Smooth muscle cell (in vitro differentiated cells): ENCODE measurements at regions not wholly inside any gene's neighbourhood (a gene's known extent, or its start where the extent isn't known, plus 50 kb on each side); places are given as distances from the start of the nearest gene placed in this dataset.

Experiments
- DNase-seq: peaks from one replicate; lab custom pipeline; 2025; ENCODE audit not compliant: unreplicated experiment; lab: John Stamatoyannopoulos, UW
- H2AFZ ChIP-seq: fragments of 200-600 bp; sonication (generic); 2 replicates; pipeline ENCODE4 v1.6.0; 2016; ENCODE audit warnings: antibody characterized with exemption, low read depth, mild to moderate bottlenecking
- H3F3A ChIP-seq: fragments of 200-600 bp; sonication (generic); 2 replicates; pipeline ENCODE4 v1.6.0; 2017; ENCODE audit warnings: antibody characterized with exemption, low read depth
- H3K27ac ChIP-seq: fragments of 200-600 bp; sonication (generic); 2 replicates; pipeline ENCODE4 v1.5.1; 2016; ENCODE audit warnings: low read depth, mild to moderate bottlenecking
- H3K27me3 ChIP-seq: fragments of 200-600 bp; sonication (generic); 2 replicates; pipeline ENCODE4 v1.6.1; 2016; ENCODE audit warnings: low read depth, mild to moderate bottlenecking
- H3K36me3 ChIP-seq: fragments of 200-600 bp; sonication (generic); 2 replicates; pipeline ENCODE4 v1.5.1; 2016; ENCODE audit warnings: low read depth
- H3K4me1 ChIP-seq: fragments of 200-600 bp; sonication (generic); 2 replicates; pipeline ENCODE4 v1.5.1; 2016; ENCODE audit warnings: low read depth
- H3K4me2 ChIP-seq: fragments of 200-600 bp; sonication (generic); 2 replicates; pipeline ENCODE4 v1.6.0; 2016; ENCODE audit warnings: mild to moderate bottlenecking
- H3K4me3 ChIP-seq: fragments of 200-600 bp; sonication (generic); 2 replicates; pipeline ENCODE4 v1.5.1; 2016; ENCODE audit warnings: mild to moderate bottlenecking
- H3K79me2 ChIP-seq: fragments of 200-600 bp; sonication (generic); 2 replicates; pipeline ENCODE4 v1.6.0; 2016; ENCODE audit warnings: low read depth, mild to moderate bottlenecking
- H3K9ac ChIP-seq: fragments of 200-600 bp; sonication (generic); 2 replicates; pipeline ENCODE4 v1.6.0; 2016; ENCODE audit warnings: low read depth
- H3K9me3 ChIP-seq: fragments of 200-600 bp; sonication (generic); replicated peaks from 2 replicates; pipeline ENCODE4 v1.5.1; 2016; ENCODE audit warnings: low read depth
- H4K20me1 ChIP-seq: fragments of 200-600 bp; sonication (generic); 2 replicates; pipeline ENCODE4 v1.6.0; 2016; ENCODE audit warnings: low read depth
- WGBS: methylation state at CpG from one replicate; pipeline ENCODE4 v1.1.7; 2016; ENCODE audit warnings: low lambda C conversion rate; 5-methylcytosine and 5-hydroxymethylcytosine counted together
- TF ChIP-seq, protein P1 (sequence below): fragments of 200-600 bp; sonication (generic); IDR thresholded peaks from 2 replicates; pipeline ENCODE4 v1.5.1; 2017; ENCODE audit warnings: borderline replicate concordance, mild to moderate bottlenecking, antibody characterized with exemption; ENCODE audit not compliant: insufficient read depth, poor library complexity, severe bottlenecking

DNA sequence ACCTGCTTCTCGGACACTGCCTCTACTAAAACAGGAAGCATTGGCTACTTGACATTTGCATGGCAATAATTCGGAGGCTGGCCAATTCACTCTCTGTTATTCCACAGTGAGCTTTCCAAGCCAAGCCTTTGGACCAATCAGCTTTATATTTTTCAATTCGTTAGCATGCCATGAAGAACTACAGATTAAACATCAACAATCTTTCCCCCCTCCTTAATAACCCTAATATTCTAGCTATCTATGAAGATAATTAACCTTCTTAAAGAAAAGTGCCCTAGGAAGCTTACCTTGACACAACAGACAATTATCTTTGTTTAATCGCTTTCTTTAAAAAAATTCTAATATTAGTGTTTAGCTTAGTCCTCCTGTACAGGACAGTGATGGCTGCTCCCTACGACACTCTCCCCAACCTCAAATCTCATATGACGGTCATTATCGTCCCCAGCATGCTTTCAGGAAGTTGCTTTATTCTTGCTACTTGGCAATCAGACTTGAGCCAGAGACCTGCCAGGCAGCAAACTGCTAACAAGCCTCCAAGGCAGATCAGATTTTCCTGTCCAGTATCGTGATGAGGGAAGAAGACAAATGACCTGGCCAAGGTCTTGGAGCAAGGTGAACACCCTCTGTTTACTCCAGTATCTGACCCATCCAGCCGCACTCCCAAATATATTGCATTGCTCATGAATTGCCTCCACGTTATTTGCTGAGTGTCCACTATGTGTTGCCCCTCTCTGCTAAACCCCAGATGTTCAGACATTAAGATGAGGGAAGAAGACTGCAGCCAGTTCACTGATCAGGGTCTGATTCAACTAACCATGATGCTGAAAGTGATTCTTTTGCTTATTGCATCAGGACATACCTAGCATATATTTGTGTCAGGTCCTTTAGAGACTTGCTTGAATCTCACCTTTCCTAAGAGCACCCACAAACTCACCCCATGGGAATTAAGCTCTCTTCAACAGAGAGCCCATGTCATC is 68.1 kb upstream of the LPP start:
- no peak for DNase-seq
- H3K27me3 ChIP-seq, result no peaks in the 10 kb centered on the region
- no peak overlapping the region for H3K4me3 ChIP-seq
- H3K9me3 ChIP-seq, result no peaks in the 10 kb centered on the region
- no peak overlapping the region for H3K4me2 ChIP-seq
- no peaks in the 10 kb centered on the region for H3K36me3 ChIP-seq
- no peaks in the 10 kb centered on the region for H3K79me2 ChIP-seq
- no peak overlapping the region for H3K9ac ChIP-seq
- no peaks in the 10 kb centered on the region for H3K4me1 ChIP-seq
- H4K20me1 ChIP-seq, result no peaks in the 10 kb centered on the region
- H2AFZ ChIP-seq, result no peak overlapping the region
- TF ChIP-seq, protein P1, sequence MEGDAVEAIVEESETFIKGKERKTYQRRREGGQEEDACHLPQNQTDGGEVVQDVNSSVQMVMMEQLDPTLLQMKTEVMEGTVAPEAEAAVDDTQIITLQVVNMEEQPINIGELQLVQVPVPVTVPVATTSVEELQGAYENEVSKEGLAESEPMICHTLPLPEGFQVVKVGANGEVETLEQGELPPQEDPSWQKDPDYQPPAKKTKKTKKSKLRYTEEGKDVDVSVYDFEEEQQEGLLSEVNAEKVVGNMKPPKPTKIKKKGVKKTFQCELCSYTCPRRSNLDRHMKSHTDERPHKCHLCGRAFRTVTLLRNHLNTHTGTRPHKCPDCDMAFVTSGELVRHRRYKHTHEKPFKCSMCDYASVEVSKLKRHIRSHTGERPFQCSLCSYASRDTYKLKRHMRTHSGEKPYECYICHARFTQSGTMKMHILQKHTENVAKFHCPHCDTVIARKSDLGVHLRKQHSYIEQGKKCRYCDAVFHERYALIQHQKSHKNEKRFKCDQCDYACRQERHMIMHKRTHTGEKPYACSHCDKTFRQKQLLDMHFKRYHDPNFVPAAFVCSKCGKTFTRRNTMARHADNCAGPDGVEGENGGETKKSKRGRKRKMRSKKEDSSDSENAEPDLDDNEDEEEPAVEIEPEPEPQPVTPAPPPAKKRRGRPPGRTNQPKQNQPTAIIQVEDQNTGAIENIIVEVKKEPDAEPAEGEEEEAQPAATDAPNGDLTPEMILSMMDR, result no peak
- no peak overlapping the region for H3K27ac ChIP-seq
- WGBS, result 78% methylated on average over 10 of the region's 10 CpGs
- H3F3A ChIP-seq, result no peaks in the 10 kb centered on the region

DNA sequence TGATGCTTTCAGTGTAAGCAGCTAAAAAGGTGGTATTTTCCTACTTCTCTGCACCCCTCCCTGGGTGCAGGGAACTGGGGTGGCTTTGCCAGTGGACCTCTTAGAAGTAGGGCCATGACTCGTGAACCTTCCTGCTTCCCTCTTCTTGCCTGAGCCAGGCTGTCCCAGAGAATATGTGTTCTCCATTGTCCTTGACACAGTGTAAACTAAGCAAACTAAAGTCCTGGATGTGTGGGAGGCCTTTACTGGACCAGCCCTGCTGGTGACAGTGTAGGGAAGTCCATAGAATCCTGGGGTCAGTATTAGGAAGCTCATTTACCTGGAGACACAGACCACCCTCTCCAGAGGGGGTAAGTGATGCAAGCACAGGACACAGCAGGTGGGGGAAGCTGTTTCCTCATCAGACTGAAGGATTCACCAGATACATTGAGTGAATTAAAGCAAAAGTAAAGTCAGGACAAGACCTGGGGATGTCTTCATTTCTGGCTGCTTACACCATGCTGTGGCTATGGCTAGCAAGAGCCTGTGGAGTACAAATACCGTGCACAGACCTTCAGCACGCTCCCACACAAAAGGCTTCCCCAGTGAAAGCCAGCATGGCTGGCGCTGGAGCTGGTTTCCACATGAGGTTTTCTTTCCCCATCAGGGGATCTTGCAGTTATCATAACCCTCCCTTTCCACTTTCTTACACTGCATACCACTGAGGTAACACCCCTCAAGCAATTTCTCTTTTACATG is 64.8 kb upstream of the LPP start:
- Histone ChIP-seq H3K36me3 (no peaks in the 10 kb centered on the region), H3K4me3 (no peak overlapping the region), H3K4me1 (no peaks in the 10 kb centered on the region), H2AFZ (no peak overlapping the region), H3K27me3 (no peaks in the 10 kb centered on the region), H3K27ac (no peak overlapping the region), H3K9me3 (no peaks in the 10 kb centered on the region), H4K20me1 (no peaks in the 10 kb centered on the region), H3K79me2 (no peaks in the 10 kb centered on the region), H3K4me2 (no peak overlapping the region), H3F3A (no peaks in the 10 kb centered on the region), H3K9ac (no peak overlapping the region)
- 95% methylated on average over 4 of the region's 4 CpGs for WGBS
- TF ChIP-seq, protein P1, result no peak
- no peak for DNase-seq

DNA sequence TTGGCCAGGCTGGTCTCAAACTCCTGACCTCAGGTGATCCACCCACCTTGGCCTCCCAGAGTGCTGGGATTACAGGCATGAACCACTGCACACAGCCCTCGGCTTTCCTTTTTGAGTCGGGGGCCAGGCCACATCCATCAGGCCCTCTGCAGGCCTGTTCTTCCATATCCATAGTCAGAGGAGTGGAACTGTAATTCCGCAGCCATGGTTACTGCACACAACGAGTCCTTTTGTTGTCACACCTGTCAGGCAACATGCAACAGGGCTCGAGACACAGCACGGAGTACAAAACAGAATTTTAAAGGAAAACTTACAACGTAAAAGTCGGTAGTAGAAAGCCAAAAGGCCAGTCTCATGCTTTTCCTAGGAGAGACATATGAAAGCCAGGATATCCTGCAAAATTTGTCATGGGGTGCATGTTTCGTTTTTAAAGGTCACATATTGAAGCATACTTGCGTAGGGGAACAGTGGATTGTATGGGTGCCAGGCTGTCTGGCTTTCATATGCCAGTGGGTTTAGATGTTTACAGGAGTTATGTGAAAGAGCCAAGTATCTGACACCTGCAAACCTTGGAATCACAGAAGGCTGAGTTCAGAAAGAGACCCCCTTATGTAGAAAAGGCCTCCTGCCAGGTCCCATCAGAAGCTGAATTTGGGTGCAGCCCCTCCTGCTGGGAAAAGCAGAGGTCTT is 63.2 kb upstream of the LPP start:
- no peaks in the 10 kb centered on the region for H3K36me3 ChIP-seq
- DNase-seq, result no peak
- H3K9me3 ChIP-seq, result no peaks in the 10 kb centered on the region
- no peaks in the 10 kb centered on the region for H3K27me3 ChIP-seq
- no peaks in the 10 kb centered on the region for H3K79me2 ChIP-seq
- H3K9ac ChIP-seq, result no peak overlapping the region
- no peak overlapping the region for H2AFZ ChIP-seq
- no peak overlapping the region for H3K27ac ChIP-seq
- no peaks in the 10 kb centered on the region for H3K4me1 ChIP-seq
- no peak overlapping the region for H3K4me3 ChIP-seq
- TF ChIP-seq, protein P1, result no peak
- no peak overlapping the region for H3K4me2 ChIP-seq
- 87% methylated on average over 10 of the region's 10 CpGs for WGBS
- H4K20me1 ChIP-seq, result no peaks in the 10 kb centered on the region
- H3F3A ChIP-seq, result no peaks in the 10 kb centered on the region
